GM21447 (cell line): ENCODE measurements at regions not wholly inside any gene's neighbourhood (a gene's known extent, or its start where the extent isn't known, plus 50 kb on each side); places are given as distances from the start of the nearest gene placed in this dataset.

Source experiments
- ATAC-seq: cut with Tn5 transposase; IDR thresholded peaks from one replicate; pipeline ENCODE4 v1.9.1; 2021; ENCODE audit not compliant: unreplicated experiment

DNA sequence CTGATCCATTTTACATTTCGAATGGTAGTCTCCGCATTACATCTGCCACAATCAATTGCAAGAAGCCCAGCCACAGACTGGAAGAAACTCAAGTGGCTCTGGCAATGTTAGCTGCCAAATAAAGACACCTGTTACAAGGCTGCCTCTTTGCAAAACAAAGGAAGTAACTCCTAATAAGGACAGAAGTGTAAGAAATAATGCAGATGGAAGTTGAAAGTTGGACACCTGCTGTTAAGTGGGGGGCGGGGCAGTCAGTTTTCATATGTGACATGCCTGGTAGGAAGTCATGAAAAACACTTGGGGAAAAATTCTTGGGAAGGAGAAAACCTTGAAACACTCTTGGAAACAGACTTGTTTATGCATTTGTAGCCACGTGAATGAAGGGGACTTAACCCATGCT, 54.1 kb upstream of the ATP2C1 start:
- peak; percentile 79 for ATAC-seq

DNA sequence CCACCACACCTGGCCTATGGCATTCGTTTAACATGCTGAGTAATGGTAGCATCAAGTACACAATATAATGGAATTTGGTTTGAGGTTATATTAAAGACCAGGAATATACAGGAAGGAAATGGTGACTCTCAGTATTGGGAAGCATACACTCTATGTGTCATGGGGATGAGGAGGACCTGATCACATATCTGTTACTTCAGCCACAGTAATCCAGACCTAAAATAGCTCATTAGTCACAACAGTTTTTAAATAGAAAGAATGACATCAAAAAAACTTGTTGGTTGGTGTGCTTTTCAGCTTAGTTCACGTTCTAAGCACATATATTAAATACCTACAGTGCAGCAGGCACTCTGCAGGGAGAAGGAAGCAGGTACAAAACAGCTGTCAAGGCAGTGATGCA, 52.5 kb upstream of the ATP2C1 start:
- ATAC-seq: no peak

DNA sequence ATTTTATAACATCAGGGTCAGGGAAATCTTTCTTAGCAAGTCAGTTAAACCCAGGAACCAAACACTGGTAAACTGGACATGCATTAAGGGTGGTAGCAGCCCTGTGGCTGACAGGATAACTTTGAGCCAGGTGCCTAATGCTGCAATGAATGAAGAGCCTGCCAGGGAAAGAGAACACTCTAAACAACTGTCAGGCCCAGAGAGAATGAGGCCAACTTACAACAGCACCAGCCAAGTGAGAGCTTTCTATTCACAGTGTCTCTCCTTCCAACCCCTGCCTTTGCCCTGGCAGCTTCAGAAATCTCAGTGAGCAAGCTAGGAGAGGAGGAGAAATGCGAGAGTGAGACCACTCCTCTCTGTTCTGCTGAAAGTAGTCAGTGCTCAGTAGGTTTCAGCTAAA, 50.4 kb upstream of the ATP2C1 start:
- ATAC-seq: no peak
